Neural cell (in vitro differentiated cells): ENCODE measurements at regions not wholly inside any gene's neighbourhood (a gene's known extent, or its start where the extent isn't known, plus 50 kb on each side); places are given as distances from the start of the nearest gene placed in this dataset.

Experiments used
- H2AFZ ChIP-seq: fragments of 200-600, 300-800 bp; sonication (generic), shearing (Covaris generic); 2 replicates; pipeline ENCODE4 v1.6.0; 2014; ENCODE audit warnings: low read depth, mild to moderate bottlenecking, antibody characterized with exemption, low read length, moderate library complexity
- H3F3A ChIP-seq: fragments of 200-600 bp; shearing (Covaris generic); 2 replicates; pipeline ENCODE4 v1.6.1; 2016; ENCODE audit warnings: mild to moderate bottlenecking, moderate library complexity, mixed read lengths, antibody characterized with exemption, low read length; ENCODE audit not compliant: insufficient read depth, poor library complexity, severe bottlenecking
- H3K27ac ChIP-seq: fragments of 200-600, 300-800 bp; sonication (generic), shearing (Covaris generic); 2 replicates; pipeline ENCODE4 v1.5.1; 2014; ENCODE audit warnings: mild to moderate bottlenecking, low read length, moderate library complexity
- H3K27me3 ChIP-seq: fragments of 300-800, 200-600 bp; sonication (generic), shearing (Covaris generic); 2 replicates; pipeline ENCODE4 v1.6.0; 2014; ENCODE audit warnings: mild to moderate bottlenecking, low read depth, low read length, moderate library complexity; ENCODE audit not compliant: insufficient read depth
- H3K36me3 ChIP-seq: fragments of 300-800, 200-600 bp; sonication (generic), shearing (Covaris generic); 2 replicates; pipeline ENCODE4 v1.5.1; 2014; ENCODE audit warnings: mild to moderate bottlenecking, antibody characterized with exemption, low read length, moderate library complexity; ENCODE audit not compliant: insufficient read depth
- H3K4me2 ChIP-seq: fragments of 300-800, 200-600 bp; sonication (generic), shearing (Covaris generic); 2 replicates; pipeline ENCODE4 v1.6.0; 2014; ENCODE audit warnings: mild to moderate bottlenecking, low read length
- H3K4me3 ChIP-seq: fragments of 300-800, 200-600 bp; sonication (generic), shearing (Covaris generic); 2 replicates; pipeline ENCODE4 v1.5.1; 2014; ENCODE audit warnings: mild to moderate bottlenecking, low read length, moderate library complexity
- H3K79me2 ChIP-seq: fragments of 200-600 bp; shearing (Covaris generic); replicated peaks from 2 replicates; pipeline ENCODE4 v1.6.0; 2014; ENCODE audit warnings: mild to moderate bottlenecking, low read length, moderate library complexity; ENCODE audit not compliant: insufficient read depth
- H3K9ac ChIP-seq: fragments of 300-800, 200-600 bp; sonication (generic), shearing (Covaris generic); 2 replicates; pipeline ENCODE4 v1.6.1; 2016; ENCODE audit warnings: mild to moderate bottlenecking, low read length, mixed read lengths
- H3K9me2 ChIP-seq: fragments of 200-600 bp; shearing (Covaris generic); 2 replicates; pipeline ENCODE4 v1.6.1; 2016; ENCODE audit warnings: mild to moderate bottlenecking, low read length, mixed read lengths; ENCODE audit not compliant: insufficient read depth
- H3K9me3 ChIP-seq: fragments of 200-600, 300-800 bp; sonication (generic), shearing (Covaris generic); 2 replicates; pipeline ENCODE4 v1.6.1; 2016; ENCODE audit warnings: mild to moderate bottlenecking, mixed run types, low read length, moderate library complexity, mixed read lengths
- H4K20me1 ChIP-seq: fragments of 200-600 bp; shearing (Covaris generic); 2 replicates; pipeline ENCODE4 v1.6.1; 2016; ENCODE audit warnings: mild to moderate bottlenecking, mixed run types; ENCODE audit not compliant: insufficient read depth
- CTCF ChIP-seq: fragments of 450-650 bp; IDR thresholded peaks from 2 replicates; pipeline ENCODE4 v1.5.1; 2014; ENCODE audit warnings: antibody characterized with exemption, mild to moderate bottlenecking, moderate library complexity; ENCODE audit not compliant: poor library complexity, severe bottlenecking
- EP300 ChIP-seq: fragments of 450-650 bp; conservative IDR thresholded peaks from 2 replicates; pipeline ENCODE4 v1.6.1; 2014; ENCODE audit warnings: antibody characterized with exemption, mild to moderate bottlenecking, moderate library complexity; ENCODE audit not compliant: poor library complexity, severe bottlenecking
- EZH2 ChIP-seq: fragments of 200-600, 300-800 bp; shearing (Covaris generic), sonication (generic); IDR thresholded peaks from 2 replicates; pipeline ENCODE4 v1.6.1; 2014; ENCODE audit warnings: antibody characterized with exemption, low read length, borderline replicate concordance, mild to moderate bottlenecking; ENCODE audit not compliant: insufficient read depth, poor library complexity, severe bottlenecking
- MXI1 ChIP-seq: fragments of 450-650 bp; conservative IDR thresholded peaks from 2 replicates; pipeline ENCODE4 v1.6.1; 2014; ENCODE audit warnings: antibody characterized with exemption, mild to moderate bottlenecking; ENCODE audit not compliant: poor library complexity, severe bottlenecking
- POLR2AphosphoS5 ChIP-seq: IDR thresholded peaks from 2 replicates; pipeline ENCODE4 v1.6.1; 2012
- RAD21 ChIP-seq: fragments of 450-650 bp; conservative IDR thresholded peaks from 2 replicates; pipeline ENCODE4 v1.6.1; 2014; ENCODE audit warnings: antibody characterized with exemption, mild to moderate bottlenecking, moderate library complexity
- REST ChIP-seq: IDR thresholded peaks from 2 replicates; pipeline ENCODE4 v1.6.1; 2012; ENCODE audit warnings: borderline replicate concordance
- SMC3 ChIP-seq: fragments of 450-650 bp; conservative IDR thresholded peaks from 2 replicates; pipeline ENCODE4 v1.6.1; 2014; ENCODE audit warnings: antibody characterized with exemption, mild to moderate bottlenecking, moderate library complexity; ENCODE audit not compliant: poor library complexity
- TAF1 ChIP-seq: IDR thresholded peaks from 2 replicates; pipeline ENCODE4 v1.6.1; 2012; ENCODE audit warnings: low read depth

- no peak overlapping the region for H3K27ac ChIP-seq
- no peak overlapping the region for H2AFZ ChIP-seq
- no peaks in the 10 kb centered on the region for H3K27me3 ChIP-seq
- no peaks in the 10 kb centered on the region for H3K79me2 ChIP-seq
- H3K9ac ChIP-seq: no peak overlapping the region
- TF ChIP-seq SMC3: no peak
- no peak for TF ChIP-seq EZH2
- TF ChIP-seq RAD21: no peak
- TF ChIP-seq REST: no peak
- TF ChIP-seq EP300: no peak
- TF ChIP-seq POLR2AphosphoS5: no peak
- TF ChIP-seq TAF1: no peak
- no peak for TF ChIP-seq MXI1
- TF ChIP-seq CTCF: no peak
- H3K9me2 ChIP-seq: no peaks in the 10 kb centered on the region
- H3K36me3 ChIP-seq: no peaks in the 10 kb centered on the region
- no peaks in the 10 kb centered on the region for H3K9me3 ChIP-seq
- no peak overlapping the region for H3K4me3 ChIP-seq
- no peaks in the 10 kb centered on the region for H4K20me1 ChIP-seq
- H3K4me2 ChIP-seq: no peak overlapping the region
- H3F3A ChIP-seq: no peaks in the 10 kb centered on the region
Observed at GRCh38 chr10:114708084-114708483, 50.0 kb upstream of the ABLIM1 start.

- Histone ChIP-seq H4K20me1 (no peaks in the 10 kb centered on the region), H3K9ac (no peak overlapping the region), H3K27me3 (no peaks in the 10 kb centered on the region), H3K27ac (no peak overlapping the region), H3K9me3 (no peaks in the 10 kb centered on the region), H2AFZ (no peak overlapping the region), H3K4me2 (no peak overlapping the region), H3K79me2 (no peaks in the 10 kb centered on the region), H3K4me3 (no peak overlapping the region), H3F3A (no peaks in the 10 kb centered on the region), H3K36me3 (no peaks in the 10 kb centered on the region), H3K9me2 (no peaks in the 10 kb centered on the region)
- no peak for TF ChIP-seq TAF1
- TF ChIP-seq SMC3: no peak
- no peak for TF ChIP-seq CTCF
- TF ChIP-seq POLR2AphosphoS5: no peak
- no peak for TF ChIP-seq EZH2
- no peak for TF ChIP-seq REST
- no peak for TF ChIP-seq RAD21
- TF ChIP-seq MXI1: no peak
- no peak for TF ChIP-seq EP300
Observed at GRCh38 chr10:114708717-114709335, 50.8 kb upstream of the ABLIM1 start.
